Thyroid gland (tissue), 4 donors: ENCODE measurements at regions not wholly inside any gene's neighbourhood (a gene's known extent, or its start where the extent isn't known, plus 50 kb on each side); places are given as distances from the start of the nearest gene placed in this dataset.

Experiments
- DNase-seq, 2 donors: peaks; one replicate each; pipeline ENCODE4 v3.0.0-alpha.2; 2019
- H3K27ac ChIP-seq, 3 donors: fragments of 200-600 bp; sonication (generic); 1 replicate in 2 of 3; 2 replicates in 1 of 3; pipeline ENCODE4 v1.5.1; 2016 to 2019; ENCODE audit warnings: mild to moderate bottlenecking in 1 of 3, moderate library complexity in 1 of 3
- H3K27me3 ChIP-seq: fragments of 200-600 bp; sonication (generic); one replicate; pipeline ENCODE4 v1.5.1; 2019
- H3K36me3 ChIP-seq, 2 donors: fragments of 200-600 bp; sonication (generic); one replicate each; pipeline ENCODE4 v1.5.1; 2016 to 2019
- H3K4me1 ChIP-seq, 2 donors: fragments of 200-600 bp; sonication (generic); one replicate each; pipeline ENCODE4 v1.5.1; 2017 to 2019
- H3K4me3 ChIP-seq, 3 donors: fragments of 200-600 bp; sonication (generic); replicated peaks in 1 of 3; 1 replicate in 2 of 3; 2 replicates in 1 of 3; pipeline ENCODE4 v1.5.1; 2016; ENCODE audit warnings: mild to moderate bottlenecking in 1 of 3
- H3K9me3 ChIP-seq: fragments of 200-600 bp; sonication (generic); one replicate; pipeline ENCODE4 v1.5.1; 2017
- CTCF ChIP-seq, 6 experiments: fragments of 200-600 bp in 3 of 6; fragments of 450-650 bp in 3 of 6; sonication (generic) in 3 of 6; IDR thresholded peaks; one replicate each; pipeline ENCODE4 v1.5.1; 2016 to 2019; ENCODE audit warnings: antibody characterized with exemption in 6 of 6, mild to moderate bottlenecking in 2 of 6, inconsistent platforms in 1 of 6, moderate library complexity in 1 of 6
- POLR2A ChIP-seq, 2 donors: fragments of 450-650 bp; IDR thresholded peaks; one replicate each; pipeline ENCODE4 v1.6.1; 2017; ENCODE audit warnings: antibody characterized with exemption in 2 of 2, mild to moderate bottlenecking in 2 of 2, moderate library complexity in 1 of 2
- WGBS, 2 donors: methylation state at CpG; one replicate each; pipeline ENCODE4 v1.1.5; 2017; 5-methylcytosine and 5-hydroxymethylcytosine counted together
- intact Hi-C: fragments of 100-400 bp; cut with DNase I; formaldehyde crosslinking; loops from one replicate; pipeline ENCODE4 v1.15.1; 2023

DNA sequence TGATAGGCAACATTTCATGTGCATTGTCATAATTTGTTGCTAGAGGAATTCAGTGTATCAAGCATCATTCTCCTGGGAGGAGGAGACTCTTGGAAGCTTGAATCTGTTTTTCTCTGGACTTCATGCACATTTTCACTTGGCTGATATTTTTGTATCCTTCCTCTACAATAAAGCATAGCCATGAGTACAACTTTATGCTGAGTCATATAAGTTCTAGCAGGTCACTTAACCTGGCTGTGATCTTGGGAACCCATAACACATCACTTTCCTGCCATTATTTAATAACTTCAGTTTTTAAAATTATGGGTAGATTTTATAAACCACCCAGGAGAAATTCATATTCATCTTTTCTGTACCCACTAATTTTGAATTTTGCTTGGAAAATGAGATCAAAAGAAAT is 203.0 kb upstream of the CD96 start:
- intact Hi-C loops = no loop called here
- no peak for TF ChIP-seq POLR2A (IDR thresholded peaks at IDR 0.05)
- TF ChIP-seq CTCF (IDR thresholded peaks at IDR 0.05) = no peak
- no peak overlapping the region for H3K27ac ChIP-seq
- no peaks in the 10 kb centered on the region for H3K9me3 ChIP-seq
- no peak for DNase-seq
- H3K4me1 ChIP-seq = no peaks in the 10 kb centered on the region
- H3K4me3 ChIP-seq = no peak overlapping the region
- no peaks in the 10 kb centered on the region for H3K36me3 ChIP-seq
- no peaks in the 10 kb centered on the region for H3K27me3 ChIP-seq

DNA sequence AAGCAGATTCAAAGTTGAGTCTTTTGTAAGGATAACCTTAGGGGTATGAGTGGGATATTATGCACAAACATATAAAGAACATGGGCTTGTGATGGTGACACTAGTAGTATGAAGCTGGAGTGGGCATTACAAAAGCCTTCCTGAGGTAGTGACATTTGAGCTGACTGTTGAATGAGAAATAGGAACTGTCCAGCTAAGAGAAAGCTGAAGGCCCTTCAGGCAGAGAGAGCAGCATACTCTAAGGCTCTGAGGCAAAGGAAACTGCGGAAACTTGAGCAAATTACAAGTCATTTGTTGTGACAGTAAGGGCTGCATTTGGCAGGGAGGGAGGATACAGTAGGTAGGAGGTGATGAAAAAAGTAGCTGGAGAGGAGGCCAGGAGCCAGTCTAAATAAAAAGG is 190.7 kb upstream of the CD96 start:
- H3K4me1 ChIP-seq = no peaks in the 10 kb centered on the region
- no peaks in the 10 kb centered on the region for H3K9me3 ChIP-seq
- intact Hi-C loops = no loop called here
- TF ChIP-seq CTCF (IDR thresholded peaks at IDR 0.05) (no peak), POLR2A (IDR thresholded peaks at IDR 0.05) (no peak)
- no peaks in the 10 kb centered on the region for H3K36me3 ChIP-seq
- WGBS, 2 donors = 45 to 48% methylated on average over 1 of the region's 1 CpG
- no peak overlapping the region for H3K27ac ChIP-seq
- H3K27me3 ChIP-seq = no peaks in the 10 kb centered on the region
- no peak overlapping the region for H3K4me3 ChIP-seq
- no peak for DNase-seq

GRCh38 chr3:111352585-111352984 is 189.4 kb upstream of the CD96 start:
- Histone ChIP-seq H3K27ac (no peak overlapping the region), H3K4me3 (no peak overlapping the region), H3K36me3 (no peaks in the 10 kb centered on the region), H3K9me3 (no peaks in the 10 kb centered on the region), H3K27me3 (no peaks in the 10 kb centered on the region), H3K4me1 (no peaks in the 10 kb centered on the region)
- intact Hi-C loops = no loop called here
- DNase-seq = no peak
- TF ChIP-seq POLR2A (IDR thresholded peaks at IDR 0.05) = no peak
- TF ChIP-seq CTCF (IDR thresholded peaks at IDR 0.05) = no peak
- WGBS, 2 donors = 78 to 89% methylated on average over 2 of the region's 2 CpGs

DNA sequence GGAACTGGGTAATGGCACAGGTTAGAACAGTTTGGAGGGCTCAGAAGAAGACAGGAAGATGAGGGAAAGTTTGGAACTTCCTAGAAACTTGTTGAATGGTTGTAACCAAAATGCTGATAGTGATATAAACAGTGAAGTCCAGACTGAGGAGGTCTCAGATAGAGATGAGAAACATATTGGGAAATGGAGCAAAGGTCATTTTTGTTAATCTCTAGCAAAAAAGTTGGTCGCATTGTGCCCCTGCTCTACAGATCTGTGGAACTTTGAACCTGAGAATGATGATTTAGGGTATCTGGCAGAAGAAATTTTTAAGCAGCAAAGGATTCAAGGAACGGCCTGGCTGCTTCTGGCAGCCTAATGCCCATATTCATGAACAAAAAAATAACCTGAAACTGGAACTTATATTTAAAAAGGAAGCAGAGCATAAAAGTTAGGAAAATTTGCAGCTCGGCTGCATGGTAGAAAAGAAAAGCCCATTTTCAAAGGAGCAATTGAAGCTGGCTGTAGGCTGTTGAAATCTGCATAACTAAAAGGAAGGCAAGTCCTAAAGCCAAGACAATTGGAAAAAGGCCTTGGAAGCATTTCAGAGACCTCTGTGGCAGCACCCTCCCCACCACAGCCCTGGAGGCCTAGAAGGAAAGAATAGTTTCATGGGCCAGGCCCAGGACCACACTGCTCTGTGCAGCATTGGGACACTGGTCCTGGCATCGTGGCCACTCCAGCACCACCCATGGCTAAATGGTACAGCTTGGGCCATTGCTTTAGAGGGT is 182.6 kb upstream of the CD96 start:
- H3K4me3 ChIP-seq = no peak overlapping the region
- no peak for DNase-seq
- H3K4me1 ChIP-seq = no peaks in the 10 kb centered on the region
- no peak overlapping the region for H3K27ac ChIP-seq
- TF ChIP-seq POLR2A (IDR thresholded peaks at IDR 0.05) (no peak), CTCF (IDR thresholded peaks at IDR 0.05) (no peak)
- intact Hi-C loops = no loop called here
- H3K36me3 ChIP-seq = no peaks in the 10 kb centered on the region
- H3K9me3 ChIP-seq = no peaks in the 10 kb centered on the region
- 88 to 89% methylated on average over 4 of the region's 4 CpGs for WGBS, 2 donors
- H3K27me3 ChIP-seq = no peaks in the 10 kb centered on the region

DNA sequence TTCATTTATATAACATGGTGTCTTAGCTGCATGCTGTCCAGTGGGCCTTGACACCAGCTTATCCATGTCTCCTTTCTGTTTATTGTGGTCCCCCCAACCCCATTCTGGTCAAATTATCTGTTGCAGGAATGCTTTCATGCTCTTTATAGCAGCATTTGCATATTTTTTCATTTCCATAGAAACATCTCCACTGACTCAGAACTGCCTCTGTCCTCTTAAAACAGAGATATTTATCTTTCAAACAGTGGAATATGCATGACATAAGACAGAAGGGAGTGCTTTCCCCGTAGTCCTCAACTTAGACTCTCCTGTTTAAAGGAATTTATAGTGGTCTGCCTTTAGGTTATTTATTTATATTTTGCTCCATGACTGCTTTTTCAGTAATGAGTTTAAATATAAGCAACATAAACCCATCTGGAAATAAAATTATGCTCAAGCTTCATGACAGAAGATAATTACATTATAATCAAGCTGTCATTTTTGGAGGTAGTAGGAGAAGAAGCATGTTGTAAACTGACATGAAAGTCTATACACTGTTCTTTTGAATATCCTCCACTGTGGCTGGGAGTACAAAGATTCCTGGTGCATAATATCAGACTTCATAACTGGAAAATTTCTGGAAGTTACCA is 179.5 kb upstream of the CD96 start:
- Histone ChIP-seq H3K9me3 (no peaks in the 10 kb centered on the region), H3K27ac (no peak overlapping the region), H3K27me3 (no peaks in the 10 kb centered on the region), H3K4me3 (no peak overlapping the region), H3K4me1 (no peaks in the 10 kb centered on the region), H3K36me3 (no peaks in the 10 kb centered on the region)
- DNase-seq = no peak
- WGBS, 2 donors = 52 to 56% methylated on average over 1 of the region's 1 CpG
- intact Hi-C loops = no loop called here
- TF ChIP-seq POLR2A (IDR thresholded peaks at IDR 0.05) (no peak), CTCF (IDR thresholded peaks at IDR 0.05) (no peak)
